Fibroblast of lung (primary cell): ENCODE measurements at regions not wholly inside any gene's neighbourhood (a gene's known extent, or its start where the extent isn't known, plus 50 kb on each side); places are given as distances from the start of the nearest gene placed in this dataset.

Experiments
- DNase-seq, 2 donors: peaks; one replicate each; pipeline versions ENCODE4 v3.0.0 to v3.0.0-alpha.2; 2010; ENCODE audit warnings: low read depth in 2 of 2
- H2AFZ ChIP-seq: 2 replicates; pipeline ENCODE4 v1.5.1; 2012; ENCODE audit warnings: low read length, control low read depth, inconsistent platforms
- H3K27ac ChIP-seq: 2 replicates; pipeline ENCODE4 v1.5.1; 2011; ENCODE audit warnings: low read length, control low read depth; ENCODE audit not compliant: insufficient read depth
- H3K27me3 ChIP-seq: 2 replicates; pipeline ENCODE4 v1.5.1; 2011; ENCODE audit warnings: mild to moderate bottlenecking, low read length; ENCODE audit not compliant: control insufficient read depth, insufficient read depth
- H3K36me3 ChIP-seq: 2 replicates; pipeline ENCODE4 v1.5.1; 2011; ENCODE audit warnings: low read length; ENCODE audit not compliant: control insufficient read depth, insufficient read depth
- H3K4me1 ChIP-seq: 2 replicates; pipeline ENCODE4 v1.5.1; 2011; ENCODE audit warnings: low read length; ENCODE audit not compliant: control insufficient read depth, insufficient read depth; ENCODE audit errors: extremely low read depth
- H3K4me2 ChIP-seq: 2 replicates; pipeline ENCODE4 v1.5.1; 2011; ENCODE audit warnings: low read length, control low read depth; ENCODE audit not compliant: insufficient read depth; ENCODE audit errors: extremely low read depth
- H3K4me3 ChIP-seq, 4 experiments: fragments of 200-600 bp in 1 of 4; sonication (generic) in 1 of 4; replicated peaks in 1 of 4; 2 replicates each; pipeline ENCODE4 v1.5.1; 2011 to 2016; ENCODE audit warnings: low read length in 4 of 4, low read depth in 3 of 4, mild to moderate bottlenecking in 3 of 4, control low read depth in 2 of 4, inconsistent platforms in 1 of 4, mixed read lengths in 1 of 4; ENCODE audit not compliant: insufficient read depth in 1 of 4; ENCODE audit errors: control extremely low read depth in 1 of 4
- H3K79me2 ChIP-seq: 2 replicates; pipeline ENCODE4 v1.5.1; 2012; ENCODE audit warnings: mild to moderate bottlenecking, low read length, inconsistent platforms; ENCODE audit not compliant: control insufficient read depth, insufficient read depth
- H3K9ac ChIP-seq: 2 replicates; pipeline ENCODE4 v1.5.1; 2011; ENCODE audit warnings: mild to moderate bottlenecking, low read length, control low read depth; ENCODE audit not compliant: insufficient read depth
- H3K9me3 ChIP-seq: 2 replicates; pipeline ENCODE4 v1.5.1; 2012; ENCODE audit warnings: low read depth, low read length; ENCODE audit not compliant: control insufficient read depth, insufficient read depth
- H4K20me1 ChIP-seq: 2 replicates; pipeline ENCODE4 v1.5.1; 2011; ENCODE audit warnings: low read length; ENCODE audit not compliant: control insufficient read depth, insufficient read depth; ENCODE audit errors: extremely low read depth
- EZH2 ChIP-seq: IDR thresholded peaks from 2 replicates; pipeline ENCODE4 v1.5.1; 2012; ENCODE audit warnings: low read length, control low read depth, mild to moderate bottlenecking; ENCODE audit errors: missing control alignments
- TF ChIP-seq, protein P1 (sequence below), 2 donors: IDR thresholded peaks in 1 of 2; conservative IDR thresholded peaks in 1 of 2; 1 replicate in 1 of 2; 2 replicates in 1 of 2; pipeline ENCODE4 v1.5.1; 2011 to 2012; ENCODE audit warnings: low read length in 2 of 2, control low read depth in 1 of 2, inconsistent platforms in 1 of 2, low read depth in 1 of 2, mild to moderate bottlenecking in 1 of 2

DNA sequence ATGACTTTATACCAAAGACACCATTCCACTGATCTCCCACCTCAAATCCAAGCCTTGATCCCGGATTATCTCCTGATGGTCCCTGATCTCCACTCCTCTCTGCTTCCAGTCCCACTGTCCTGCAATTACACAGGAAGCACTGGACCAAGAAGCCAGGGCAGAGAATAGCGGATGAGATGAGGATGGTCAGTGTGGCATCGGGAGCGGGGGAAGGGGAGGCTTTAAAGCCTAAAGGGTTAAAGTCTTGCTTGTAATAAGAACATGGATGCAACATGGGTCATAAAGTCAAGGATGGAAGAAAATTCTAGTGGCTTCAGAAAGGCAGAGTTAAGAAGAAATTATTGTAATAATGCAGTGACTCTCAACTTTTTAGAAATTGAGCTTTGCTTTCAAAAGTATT lies 364.0 kb upstream of the DUSP10 start:
- H3K4me1 ChIP-seq = no peaks in the 10 kb centered on the region
- H3K4me2 ChIP-seq = no peak overlapping the region
- DNase-seq = no peak
- H3K27me3 ChIP-seq = no peaks in the 10 kb centered on the region
- no peak overlapping the region for H3K27ac ChIP-seq
- H3K9ac ChIP-seq = no peak overlapping the region
- TF ChIP-seq EZH2 = no peak
- TF ChIP-seq, protein P1, sequence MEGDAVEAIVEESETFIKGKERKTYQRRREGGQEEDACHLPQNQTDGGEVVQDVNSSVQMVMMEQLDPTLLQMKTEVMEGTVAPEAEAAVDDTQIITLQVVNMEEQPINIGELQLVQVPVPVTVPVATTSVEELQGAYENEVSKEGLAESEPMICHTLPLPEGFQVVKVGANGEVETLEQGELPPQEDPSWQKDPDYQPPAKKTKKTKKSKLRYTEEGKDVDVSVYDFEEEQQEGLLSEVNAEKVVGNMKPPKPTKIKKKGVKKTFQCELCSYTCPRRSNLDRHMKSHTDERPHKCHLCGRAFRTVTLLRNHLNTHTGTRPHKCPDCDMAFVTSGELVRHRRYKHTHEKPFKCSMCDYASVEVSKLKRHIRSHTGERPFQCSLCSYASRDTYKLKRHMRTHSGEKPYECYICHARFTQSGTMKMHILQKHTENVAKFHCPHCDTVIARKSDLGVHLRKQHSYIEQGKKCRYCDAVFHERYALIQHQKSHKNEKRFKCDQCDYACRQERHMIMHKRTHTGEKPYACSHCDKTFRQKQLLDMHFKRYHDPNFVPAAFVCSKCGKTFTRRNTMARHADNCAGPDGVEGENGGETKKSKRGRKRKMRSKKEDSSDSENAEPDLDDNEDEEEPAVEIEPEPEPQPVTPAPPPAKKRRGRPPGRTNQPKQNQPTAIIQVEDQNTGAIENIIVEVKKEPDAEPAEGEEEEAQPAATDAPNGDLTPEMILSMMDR (conservative IDR thresholded peaks at IDR 0.05 in 1 of 2, IDR thresholded peaks at IDR 0.05 in 1 of 2; ENCODE audit: low read depth in 1 of 2, low read length in 2 of 2) = no peak
- H2AFZ ChIP-seq = no peak overlapping the region
- H3K4me3 ChIP-seq = no peak overlapping the region
- no peaks in the 10 kb centered on the region for H3K36me3 ChIP-seq
- H3K9me3 ChIP-seq = no peaks in the 10 kb centered on the region
- H4K20me1 ChIP-seq = no peaks in the 10 kb centered on the region
- no peaks in the 10 kb centered on the region for H3K79me2 ChIP-seq

DNA sequence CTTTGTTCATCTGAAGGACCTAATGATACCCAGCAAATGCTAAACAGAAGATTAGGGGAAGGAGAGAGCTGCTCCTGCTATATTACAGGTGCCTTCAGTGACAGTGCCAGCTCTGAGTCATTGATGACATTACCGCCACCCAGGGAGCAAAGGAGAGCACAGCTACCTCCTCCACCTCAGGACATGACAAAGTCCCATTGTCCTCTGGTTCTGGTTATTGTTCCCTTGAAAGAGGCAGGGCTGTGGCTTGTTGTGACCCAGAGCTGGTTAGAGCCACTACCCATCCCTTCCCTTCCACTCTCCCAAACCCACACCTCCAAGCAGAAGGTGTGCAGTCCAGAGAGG lies 363.5 kb upstream of the DUSP10 start:
- TF ChIP-seq EZH2 = no peak
- TF ChIP-seq, protein P1 (conservative IDR thresholded peaks at IDR 0.05 in 1 of 2, IDR thresholded peaks at IDR 0.05 in 1 of 2; ENCODE audit: low read depth in 1 of 2, low read length in 2 of 2) = no peak

DNA sequence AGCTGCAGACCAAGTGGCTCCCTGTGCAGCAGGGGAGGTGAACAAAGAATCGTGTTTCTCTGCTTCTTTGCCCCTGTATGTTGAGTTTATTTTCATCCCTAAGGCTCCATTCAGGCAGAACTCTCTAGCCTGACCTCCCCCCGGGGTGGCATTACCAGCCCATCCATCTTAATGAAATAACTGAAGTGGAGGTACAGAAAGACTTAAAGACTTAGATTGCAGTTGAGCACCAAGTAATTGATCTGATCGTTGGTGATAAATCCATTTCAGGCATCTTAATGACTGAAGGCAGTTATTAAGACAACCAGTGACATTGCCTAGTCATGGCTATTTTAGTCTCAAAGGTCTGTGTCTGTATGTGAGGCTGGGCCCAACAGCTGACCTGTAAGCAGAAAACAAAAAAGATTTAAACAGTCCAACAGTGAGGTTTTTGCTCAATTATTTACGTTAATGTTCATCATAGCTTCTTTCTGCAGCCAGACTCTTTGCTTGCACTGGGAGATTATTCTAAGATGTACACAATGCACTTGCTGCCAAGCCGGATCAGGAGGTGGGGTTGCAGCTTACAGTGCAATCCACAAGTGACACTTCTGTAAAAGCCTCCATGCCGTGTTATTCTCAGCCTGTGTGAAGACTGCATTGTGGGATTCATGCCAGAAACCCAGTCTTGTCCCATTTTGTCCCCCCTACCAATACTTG lies 363.0 kb upstream of the DUSP10 start:
- Histone ChIP-seq H3K36me3 (no peaks in the 10 kb centered on the region), H3K9ac (no peak overlapping the region), H3K4me1 (no peaks in the 10 kb centered on the region), H3K4me2 (no peak overlapping the region), H3K27ac (no peak overlapping the region), H3K27me3 (no peaks in the 10 kb centered on the region), H3K79me2 (no peaks in the 10 kb centered on the region), H2AFZ (no peak overlapping the region), H3K4me3 (no peak overlapping the region), H4K20me1 (no peaks in the 10 kb centered on the region), H3K9me3 (no peaks in the 10 kb centered on the region)
- DNase-seq = peak in 1 of 2 donors; percentile 12
- TF ChIP-seq, protein P1 (conservative IDR thresholded peaks at IDR 0.05 in 1 of 2, IDR thresholded peaks at IDR 0.05 in 1 of 2; ENCODE audit: low read depth in 1 of 2, low read length in 2 of 2) = no peak
- TF ChIP-seq EZH2 = no peak

More for the DNA sequence above, 363.5 kb upstream of the DUSP10 start:
- no peaks in the 10 kb centered on the region for H3K36me3 ChIP-seq
- no peak overlapping the region for H3K9ac ChIP-seq
- no peaks in the 10 kb centered on the region for H3K9me3 ChIP-seq
- H4K20me1 ChIP-seq = no peaks in the 10 kb centered on the region
- H3K27me3 ChIP-seq = no peaks in the 10 kb centered on the region
- H3K79me2 ChIP-seq = no peaks in the 10 kb centered on the region
- H3K4me3 ChIP-seq = no peak overlapping the region
- no peak overlapping the region for H2AFZ ChIP-seq
- no peak for DNase-seq
- H3K27ac ChIP-seq = no peak overlapping the region
- no peaks in the 10 kb centered on the region for H3K4me1 ChIP-seq
- H3K4me2 ChIP-seq = no peak overlapping the region
